ENCODE measurements at regions not wholly inside any gene's neighbourhood (a gene's known extent, or its start where the extent isn't known, plus 50 kb on each side); places are given as distances from the start of the nearest gene placed in this dataset.
"Not testable (repeated sequence)": the region's sequence is repeated elsewhere in the genome, so short reads cannot be mapped to it uniquely, and the experiment has no call there.

- no peak for DNase-seq (ENCODE audit: low spot score)
Measured at GRCh38 chr9:84511651-84512050, 157.9 kb upstream of the NTRK2 start.

- no peak for DNase-seq (ENCODE audit: low spot score)
Measured at GRCh38 chr9:84512493-84512892, 157.0 kb upstream of the NTRK2 start.

- DNase-seq (ENCODE audit: low spot score): no peak
Measured at GRCh38 chr9:84513473-84513872, 156.1 kb upstream of the NTRK2 start.

GRCh38 chr9:84513979-84514378 is 155.6 kb upstream of the NTRK2 start:
- no peak for DNase-seq (ENCODE audit: low spot score)

- DNase-seq (ENCODE audit: low spot score): no peak
Measured at GRCh38 chr9:84514421-84514820, 155.1 kb upstream of the NTRK2 start.

GRCh38 chr9:84517026-84517425 is 152.5 kb upstream of the NTRK2 start:
- no peak for DNase-seq (ENCODE audit: low spot score)

GRCh38 chr9:84519413-84519812 is 150.1 kb upstream of the NTRK2 start:
- no peak for DNase-seq (ENCODE audit: low spot score)

GRCh38 chr9:84521208-84521607 is 148.3 kb upstream of the NTRK2 start:
- no peak for DNase-seq (ENCODE audit: low spot score)

GRCh38 chr9:84526211-84526610 is 143.3 kb upstream of the NTRK2 start:
- DNase-seq (ENCODE audit: low spot score): not testable (repeated sequence)

- DNase-seq (ENCODE audit: low spot score): not testable (repeated sequence)
Measured at GRCh38 chr9:84527060-84527720, 142.3 kb upstream of the NTRK2 start.

GRCh38 chr9:84535973-84536372 is 133.6 kb upstream of the NTRK2 start:
- not testable (repeated sequence) for DNase-seq (ENCODE audit: low spot score)

- DNase-seq (ENCODE audit: low spot score): no peak
Measured at GRCh38 chr9:84538879-84539278, 130.7 kb upstream of the NTRK2 start.

GRCh38 chr9:84542554-84542953 is 127.0 kb upstream of the NTRK2 start:
- no peak for DNase-seq (ENCODE audit: low spot score)

GRCh38 chr9:84554069-84554664 is 115.4 kb upstream of the NTRK2 start:
- DNase-seq (ENCODE audit: low spot score): no peak

- no peak for DNase-seq (ENCODE audit: low spot score)
Measured at GRCh38 chr9:84556556-84556955, 113.0 kb upstream of the NTRK2 start.

- DNase-seq (ENCODE audit: low spot score): no peak
Measured at GRCh38 chr9:84557751-84558150, 111.8 kb upstream of the NTRK2 start.

- DNase-seq (ENCODE audit: low spot score): no peak
Measured at GRCh38 chr9:84563691-84564090, 105.8 kb upstream of the NTRK2 start.

- DNase-seq (ENCODE audit: low spot score): no peak
Measured at GRCh38 chr9:84567805-84568204, 101.7 kb upstream of the NTRK2 start.

GRCh38 chr9:84570482-84571154 is 98.9 kb upstream of the NTRK2 start:
- DNase-seq (ENCODE audit: low spot score): no peak

- DNase-seq (ENCODE audit: low spot score): no peak
Measured at GRCh38 chr9:84573083-84573482, 96.4 kb upstream of the NTRK2 start.

- DNase-seq (ENCODE audit: low spot score): no peak
Measured at GRCh38 chr9:84575705-84576104, 93.8 kb upstream of the NTRK2 start.

- DNase-seq (ENCODE audit: low spot score): no peak
Measured at GRCh38 chr9:84583866-84584265, 85.7 kb upstream of the NTRK2 start.

GRCh38 chr9:84586662-84587061 is 82.9 kb upstream of the NTRK2 start:
- DNase-seq (ENCODE audit: low spot score): no peak

- DNase-seq (ENCODE audit: low spot score): no peak
Measured at GRCh38 chr9:84587153-84587552, 82.4 kb upstream of the NTRK2 start.
